ENCODE measurements at regions not wholly inside any gene's neighbourhood (a gene's known extent, or its start where the extent isn't known, plus 50 kb on each side); places are given as distances from the start of the nearest gene placed in this dataset.

- Histone ChIP-seq H3K9ac (ENCODE audit: control insufficient read depth, insufficient read depth, low read length) (no peak overlapping the region), H4K20me1 (ENCODE audit: control insufficient read depth, insufficient read depth) (no peaks in the 10 kb centered on the region), H2AFZ (ENCODE audit: control insufficient read depth, low read depth, low read length) (no peak overlapping the region), H3K36me3 (ENCODE audit: control insufficient read depth in 2 of 2, insufficient read depth in 2 of 2, low read length in 1 of 2) (no peaks in the 10 kb centered on the region), H3K4me3 (no peak overlapping the region), H3K4me1 (ENCODE audit: control insufficient read depth, insufficient read depth, low read length) (no peaks in the 10 kb centered on the region), H3K9me3 (replicated peaks; ENCODE audit: control insufficient read depth, insufficient read depth, low read length) (no peaks in the 10 kb centered on the region), H3K27me3 (replicated peaks in 1 of 2; ENCODE audit: control insufficient read depth in 2 of 2, insufficient read depth in 2 of 2, low read length in 1 of 2) (no peaks in the 10 kb centered on the region), H3K27ac (ENCODE audit: control insufficient read depth, insufficient read depth) (no peak overlapping the region), H3K79me2 (ENCODE audit: control insufficient read depth, insufficient read depth, low read length) (no peaks in the 10 kb centered on the region), H3K4me2 (ENCODE audit: control insufficient read depth, insufficient read depth) (no peak overlapping the region)
- POLR2A ChIA-PET, result no interaction called here
- DNase-seq (ENCODE audit: low read depth, low spot score) (no peak), FAIRE-seq (no peak), ATAC-seq (no peak)
- in situ Hi-C loops (cut with MboI) (no loop called here), intact Hi-C loops (cut with micrococcal nuclease; ENCODE audit: unreplicated experiment) (no loop called here)
- SMC1A ChIA-PET (ENCODE audit: uncharacterized antibody, unreplicated experiment), result no interaction called here
- TF ChIP-seq RAD21 (IDR thresholded peaks at IDR 0.05; ENCODE audit: insufficient read depth, low read depth, low read length), result no peak
- no peak for TF ChIP-seq STAT3 (IDR thresholded peaks at IDR 0.05; ENCODE audit: low read depth, low read length)
- no peak for TF ChIP-seq LARP7 (IDR thresholded peaks at IDR 0.05)
- no peak for TF ChIP-seq JUND (IDR thresholded peaks at IDR 0.05; ENCODE audit: low read depth, low read length)
- no peak for TF ChIP-seq CUX1 (IDR thresholded peaks at IDR 0.05; ENCODE audit: insufficient replicate concordance, low read depth, low read length)
- TF ChIP-seq, protein P1, sequence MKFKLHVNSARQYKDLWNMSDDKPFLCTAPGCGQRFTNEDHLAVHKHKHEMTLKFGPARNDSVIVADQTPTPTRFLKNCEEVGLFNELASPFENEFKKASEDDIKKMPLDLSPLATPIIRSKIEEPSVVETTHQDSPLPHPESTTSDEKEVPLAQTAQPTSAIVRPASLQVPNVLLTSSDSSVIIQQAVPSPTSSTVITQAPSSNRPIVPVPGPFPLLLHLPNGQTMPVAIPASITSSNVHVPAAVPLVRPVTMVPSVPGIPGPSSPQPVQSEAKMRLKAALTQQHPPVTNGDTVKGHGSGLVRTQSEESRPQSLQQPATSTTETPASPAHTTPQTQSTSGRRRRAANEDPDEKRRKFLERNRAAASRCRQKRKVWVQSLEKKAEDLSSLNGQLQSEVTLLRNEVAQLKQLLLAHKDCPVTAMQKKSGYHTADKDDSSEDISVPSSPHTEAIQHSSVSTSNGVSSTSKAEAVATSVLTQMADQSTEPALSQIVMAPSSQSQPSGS (IDR thresholded peaks at IDR 0.05; ENCODE audit: low read length), result no peak
- RAD21 ChIA-PET (ENCODE audit: unreplicated experiment), result no interaction called here
- no TSS peak for BruUV-seq (replicated peaks)
- 6% methylated on average over 1 of the region's 1 CpG for WGBS (ENCODE audit: insufficient coverage, insufficient replicate concordance, low lambda C conversion rate, missing lambda C conversion rate)
- CTCF ChIA-PET, result no interaction called here
Measured at GRCh38 chr15:47511261-47511660, 206.0 kb upstream of the SEMA6D start.

Measured in GM12878 (cell line).